Heart left ventricle (tissue), 13 donors: ENCODE measurements at regions not wholly inside any gene's neighbourhood (a gene's known extent, or its start where the extent isn't known, plus 50 kb on each side); places are given as distances from the start of the nearest gene placed in this dataset.

ENCODE experiments used
- POLR2A ChIP-seq, 2 donors: fragments of 450-650 bp; IDR thresholded peaks; one replicate each; pipeline ENCODE4 v1.6.1; 2017; ENCODE audit warnings: antibody characterized with exemption in 2 of 2, mild to moderate bottlenecking in 2 of 2, moderate library complexity in 2 of 2
- TF ChIP-seq, protein P1 (sequence below), 12 donors: fragments of 200-600 bp; sonication (generic) in 4 of 12; IDR thresholded peaks; one replicate each; pipeline versions ENCODE4 v1.5.0 to v1.8.0; 2018 to 2022; ENCODE audit warnings: antibody characterized with exemption in 12 of 12, mild to moderate bottlenecking in 5 of 12
- donor health status: ischemic (EF 13 %, LVEDD 7.1; RV severe dilation, severe dysfunction).
- donor health status: DM: no; HTN: yes; CAD: no.
- donor health status: DM: no; HTN: no; CAD: no.
- donor health status: ischemic (EF 25% LVEDD 6.9; RV normal size, moderate dysfunction).
- donor health status: ischemic (EF 25% LVEDD 5.7; RV mildly dilated, moderate dysfunction).
- donor health status: ischemic (EF 35%, LVEDD 5.7; RV mildly dilated, moderate dysfunction).
- donor health status: nonischemic (EF 11% LVEDD 7.7; RV severe dilation, severe dysfunction).
- donor health status: DM: yes; HTN: yes; CAD: no.
- donor health status: PGD.
- donor health status: ischemic (EF 29% LVEDD 5.4; RV normal size, mild dysfunction).
- donor health status: nonischemic (EF 23%, LVEDD 6.1; RV moderate dilation, normal function).

DNA sequence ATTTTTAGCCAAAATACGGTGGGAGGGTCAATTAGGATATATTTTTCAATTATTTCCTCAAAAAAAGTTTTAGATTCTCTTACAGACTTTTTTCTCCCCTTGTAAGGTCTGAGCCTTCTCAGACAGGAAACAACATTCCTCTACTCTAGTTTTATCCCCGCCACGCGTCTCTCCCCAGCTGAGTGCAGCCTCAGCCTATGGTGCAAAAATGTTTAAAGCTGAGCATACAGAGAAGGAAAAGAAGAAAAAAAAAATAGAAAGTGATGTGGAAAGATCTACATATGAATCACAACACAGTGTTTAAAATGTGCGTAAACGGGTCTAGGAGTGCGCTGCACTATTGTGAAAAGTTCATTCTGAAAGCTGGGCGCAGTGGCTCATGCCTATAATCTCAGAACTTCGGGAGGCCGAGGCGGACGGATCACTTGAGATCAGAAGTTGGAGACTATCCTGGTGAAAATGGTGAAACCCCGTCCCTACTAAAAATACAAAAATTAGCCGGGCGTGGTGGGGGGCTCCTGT lies 159.0 kb downstream of the TRIM27 start:
- TF ChIP-seq, protein P1, sequence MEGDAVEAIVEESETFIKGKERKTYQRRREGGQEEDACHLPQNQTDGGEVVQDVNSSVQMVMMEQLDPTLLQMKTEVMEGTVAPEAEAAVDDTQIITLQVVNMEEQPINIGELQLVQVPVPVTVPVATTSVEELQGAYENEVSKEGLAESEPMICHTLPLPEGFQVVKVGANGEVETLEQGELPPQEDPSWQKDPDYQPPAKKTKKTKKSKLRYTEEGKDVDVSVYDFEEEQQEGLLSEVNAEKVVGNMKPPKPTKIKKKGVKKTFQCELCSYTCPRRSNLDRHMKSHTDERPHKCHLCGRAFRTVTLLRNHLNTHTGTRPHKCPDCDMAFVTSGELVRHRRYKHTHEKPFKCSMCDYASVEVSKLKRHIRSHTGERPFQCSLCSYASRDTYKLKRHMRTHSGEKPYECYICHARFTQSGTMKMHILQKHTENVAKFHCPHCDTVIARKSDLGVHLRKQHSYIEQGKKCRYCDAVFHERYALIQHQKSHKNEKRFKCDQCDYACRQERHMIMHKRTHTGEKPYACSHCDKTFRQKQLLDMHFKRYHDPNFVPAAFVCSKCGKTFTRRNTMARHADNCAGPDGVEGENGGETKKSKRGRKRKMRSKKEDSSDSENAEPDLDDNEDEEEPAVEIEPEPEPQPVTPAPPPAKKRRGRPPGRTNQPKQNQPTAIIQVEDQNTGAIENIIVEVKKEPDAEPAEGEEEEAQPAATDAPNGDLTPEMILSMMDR (IDR thresholded peaks at IDR 0.05) = no peak
- TF ChIP-seq POLR2A (IDR thresholded peaks at IDR 0.05) = no peak
